Stimulated activated CD8-positive, alpha-beta memory T cell treated with anti-CD3 and anti-CD28 coated beads, Interleukin-4, amount 100 ng/mL, for 48 hours (primary cell): ENCODE measurements at regions not wholly inside any gene's neighbourhood (a gene's known extent, or its start where the extent isn't known, plus 50 kb on each side); places are given as distances from the start of the nearest gene placed in this dataset.

Source experiments
- DNase-seq: peaks from one replicate; pipeline ENCODE4 v3.0.0-alpha.2; 2020

DNA sequence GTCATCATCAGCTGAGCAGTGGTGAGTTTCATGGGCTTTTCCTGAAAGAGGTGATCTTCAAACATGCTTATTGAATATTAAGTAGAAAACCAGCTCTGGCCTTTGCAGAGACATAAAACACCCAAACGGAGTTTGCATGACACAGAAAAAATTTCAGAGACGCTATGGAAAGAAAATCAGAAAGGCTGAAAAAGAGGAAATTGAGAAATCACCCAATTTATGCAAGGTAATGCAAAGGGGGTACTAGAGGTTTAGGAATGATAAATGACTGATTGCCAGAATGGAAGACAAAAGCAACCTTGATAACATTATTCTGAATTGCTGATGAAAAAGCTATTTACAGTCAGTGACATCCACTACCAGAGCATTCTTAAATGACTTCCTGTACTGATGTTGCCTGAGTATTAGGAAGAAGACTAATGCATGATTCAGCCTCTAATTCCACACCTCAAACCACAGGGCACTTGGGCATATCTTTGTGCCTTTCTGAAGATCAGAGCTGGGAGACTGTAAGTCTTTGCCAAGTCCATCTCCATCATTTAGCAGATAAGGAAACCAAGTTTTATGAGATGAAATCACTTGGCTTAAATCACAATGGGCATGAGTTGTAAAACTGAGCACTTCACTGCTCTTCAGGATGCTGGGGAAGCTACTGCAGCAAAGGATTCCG lies 565.7 kb downstream of the PPARGC1A start:
- no peak for DNase-seq

DNA sequence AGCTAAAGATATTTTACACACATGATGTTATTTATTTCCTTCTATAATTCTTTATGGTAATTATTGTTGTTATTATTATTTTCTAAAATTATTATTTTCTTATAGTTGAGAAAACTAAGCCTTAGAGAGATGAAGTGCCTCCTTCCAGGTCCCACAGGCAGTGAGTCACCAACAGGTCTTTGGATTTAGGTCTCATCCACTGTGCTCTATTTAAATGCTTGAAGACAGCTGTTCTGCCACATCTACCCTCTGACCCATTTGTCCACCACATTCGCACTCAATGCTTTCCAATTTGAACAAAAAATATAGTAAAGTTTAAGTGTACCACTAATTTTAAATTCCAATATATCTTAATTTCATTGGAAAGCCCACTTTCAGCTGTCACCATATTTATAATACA lies 566.4 kb downstream of the PPARGC1A start:
- no peak for DNase-seq

DNA sequence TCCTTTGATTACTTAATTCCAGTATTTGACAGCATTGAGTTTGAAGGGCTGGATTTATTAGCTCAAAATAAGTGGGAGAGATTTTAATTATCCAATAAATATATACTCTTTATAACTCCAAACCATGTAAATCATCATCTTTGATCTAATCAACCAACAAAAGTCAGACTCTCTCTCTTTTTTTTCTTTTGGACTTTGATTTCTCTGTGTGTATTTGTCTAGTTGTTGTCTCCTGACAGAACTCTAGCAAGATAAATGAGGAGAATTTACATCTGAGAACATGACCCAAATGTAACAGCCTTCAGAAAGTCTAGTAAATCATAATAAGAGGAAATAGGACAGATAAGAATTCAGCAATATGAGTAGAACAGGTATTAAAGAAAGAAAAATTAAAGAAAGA lies 567.1 kb downstream of the PPARGC1A start:
- no peak for DNase-seq

DNA sequence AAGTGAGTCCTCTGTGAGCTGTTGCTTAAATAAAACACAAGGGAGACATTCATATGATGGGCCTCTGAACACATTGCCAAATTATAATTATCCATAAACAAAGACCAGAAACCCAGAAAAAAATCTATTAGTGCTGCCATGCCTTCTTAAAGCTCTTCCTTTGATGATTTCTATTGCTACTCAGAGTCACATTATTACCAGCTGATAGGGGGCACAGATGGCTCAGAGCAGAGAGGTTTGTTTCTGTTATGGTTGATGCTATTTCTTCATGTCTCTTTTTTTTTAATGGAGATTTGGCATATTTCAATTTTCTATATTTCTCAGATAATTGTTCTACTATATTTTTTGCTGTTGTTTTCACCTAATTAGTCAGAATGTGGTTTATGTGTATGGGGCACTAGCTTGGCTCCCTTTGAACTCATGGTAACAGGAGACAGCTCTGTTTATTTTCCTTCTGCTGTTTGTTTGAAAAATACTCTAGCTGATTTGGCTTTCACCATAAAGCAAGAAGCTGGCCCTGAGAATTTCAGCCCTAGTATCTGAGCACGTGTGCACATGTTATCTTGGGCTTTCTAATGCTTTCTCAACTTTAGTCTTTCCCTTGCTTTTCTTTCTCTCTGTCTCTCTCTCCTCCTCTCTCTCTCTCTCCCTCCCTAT lies 568.8 kb downstream of the PPARGC1A start:
- no peak for DNase-seq

DNA sequence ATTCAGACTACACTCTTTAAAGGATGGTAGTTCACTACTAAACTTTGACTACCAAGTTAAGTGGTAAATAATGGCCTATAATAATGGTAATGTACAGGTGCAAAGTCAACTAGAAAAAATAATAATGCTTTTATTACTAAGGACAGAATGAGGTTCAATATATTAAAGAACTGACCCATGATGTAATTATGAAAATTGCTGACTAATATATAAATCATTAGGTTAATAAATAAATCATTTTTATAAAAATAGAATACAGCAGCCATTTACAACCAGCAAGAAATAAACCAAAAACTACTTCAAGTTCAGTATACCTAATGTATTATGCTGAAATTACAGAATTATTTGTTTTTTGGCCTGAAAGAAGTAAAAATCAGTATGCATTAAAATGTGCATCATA lies 577.2 kb downstream of the PPARGC1A start:
- DNase-seq: no peak

DNA sequence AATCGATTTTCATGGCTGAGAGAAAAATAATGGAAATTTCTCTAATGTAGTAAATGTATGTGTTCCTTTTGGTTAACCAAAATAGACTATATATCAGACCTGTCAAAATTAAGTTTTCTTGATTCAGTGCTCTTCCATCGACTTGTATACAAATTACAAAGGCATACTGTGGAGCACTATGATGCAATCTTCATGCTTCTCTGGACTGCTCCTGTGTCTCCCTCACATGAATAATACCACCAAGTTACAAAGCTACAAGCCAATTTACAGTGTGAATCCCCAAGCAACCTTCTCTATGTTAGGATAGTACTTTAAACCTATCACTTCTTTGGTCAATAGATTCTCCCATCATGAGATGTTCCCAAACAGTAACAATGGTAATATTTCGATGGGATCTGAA lies 577.9 kb downstream of the PPARGC1A start:
- DNase-seq: no peak

DNA sequence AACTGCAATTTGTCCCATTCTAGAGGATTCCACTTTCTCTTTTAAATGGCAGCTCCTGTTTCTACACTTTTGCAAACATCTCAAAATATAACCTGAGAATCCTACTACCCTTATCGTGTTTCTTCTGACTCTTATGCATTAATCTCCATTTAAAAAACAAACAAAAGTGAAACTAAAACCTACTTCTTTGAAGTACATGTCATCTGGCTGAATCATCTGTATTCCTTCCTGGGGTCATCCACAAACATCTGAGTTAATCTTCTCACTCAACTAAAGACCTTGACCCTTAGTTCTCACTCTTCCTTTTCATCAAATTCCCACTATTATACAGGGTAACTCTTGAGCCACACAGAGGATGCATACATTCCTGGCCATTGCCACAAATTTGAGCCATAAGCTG lies 584.8 kb downstream of the PPARGC1A start:
- no peak for DNase-seq

GRCh38 chr4:23298371-23298770 lies 591.5 kb downstream of the PPARGC1A start:
- DNase-seq: no peak

DNA sequence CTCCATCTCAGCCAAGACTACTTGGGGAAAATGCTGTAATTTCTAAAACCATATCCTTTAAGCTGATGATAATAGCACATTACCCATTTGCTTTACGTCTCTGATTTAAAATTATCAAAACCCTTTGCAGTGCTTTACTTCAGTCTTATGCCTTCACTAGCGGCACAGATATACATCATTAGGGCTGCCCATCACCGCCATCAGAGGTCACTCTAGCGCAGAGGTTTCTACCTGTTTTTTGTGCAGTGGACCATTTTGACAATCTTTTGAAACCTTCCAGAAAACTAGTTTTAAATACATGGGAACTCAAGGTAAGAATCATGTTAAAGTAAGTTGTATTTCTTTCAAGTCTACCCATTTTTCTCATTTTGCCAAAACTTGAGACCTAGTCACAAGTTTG lies 592.5 kb downstream of the PPARGC1A start:
- DNase-seq: no peak

DNA sequence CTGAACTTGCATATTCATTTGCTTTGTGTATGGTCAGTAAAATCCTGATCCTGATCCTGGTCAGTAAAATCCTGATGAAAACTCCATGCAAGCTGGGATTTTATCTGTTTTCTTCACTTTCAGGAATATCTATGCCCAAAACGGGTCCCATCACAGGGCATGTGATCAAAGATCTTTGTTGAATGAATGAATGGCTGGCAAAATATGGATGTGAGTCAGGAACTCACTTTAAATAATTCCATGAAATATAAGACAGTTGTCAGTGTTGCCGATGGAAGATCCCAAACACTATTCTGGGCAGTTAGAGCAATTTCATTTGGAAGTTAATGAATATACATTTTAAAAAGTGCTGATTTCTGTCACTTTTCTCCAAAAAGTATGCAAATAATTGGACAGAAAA lies 598.4 kb downstream of the GBA3 start:
- no peak for DNase-seq

DNA sequence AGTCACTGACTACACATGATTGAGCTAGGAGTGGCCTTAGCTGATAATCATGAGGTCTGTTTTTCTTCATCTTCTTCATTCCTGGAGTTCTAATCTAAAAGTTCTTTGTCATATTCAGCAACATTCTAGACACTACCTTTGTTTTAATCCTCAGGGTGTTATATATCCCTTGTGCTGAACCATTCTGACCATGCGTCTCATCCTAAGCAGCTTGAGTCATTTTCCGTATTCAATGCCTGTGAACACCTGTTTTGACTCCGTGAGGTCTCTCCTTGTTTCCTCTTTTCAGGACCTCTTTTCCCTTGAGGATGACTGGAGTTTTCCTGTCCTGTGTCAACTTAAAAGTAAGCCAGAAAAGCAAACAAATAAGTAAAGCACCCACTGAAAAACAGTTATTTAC lies 597.9 kb downstream of the GBA3 start:
- no peak for DNase-seq

- no peak for DNase-seq
Measured at GRCh38 chr4:23279377-23279986, 586.7 kb downstream of the GBA3 start.

- DNase-seq: no peak
Measured at GRCh38 chr4:23278845-23279244, 586.1 kb downstream of the GBA3 start.

- DNase-seq: no peak
Measured at GRCh38 chr4:23276076-23276475, 583.3 kb downstream of the GBA3 start.

GRCh38 chr4:23269566-23269965 lies 576.8 kb downstream of the GBA3 start:
- no peak for DNase-seq

DNA sequence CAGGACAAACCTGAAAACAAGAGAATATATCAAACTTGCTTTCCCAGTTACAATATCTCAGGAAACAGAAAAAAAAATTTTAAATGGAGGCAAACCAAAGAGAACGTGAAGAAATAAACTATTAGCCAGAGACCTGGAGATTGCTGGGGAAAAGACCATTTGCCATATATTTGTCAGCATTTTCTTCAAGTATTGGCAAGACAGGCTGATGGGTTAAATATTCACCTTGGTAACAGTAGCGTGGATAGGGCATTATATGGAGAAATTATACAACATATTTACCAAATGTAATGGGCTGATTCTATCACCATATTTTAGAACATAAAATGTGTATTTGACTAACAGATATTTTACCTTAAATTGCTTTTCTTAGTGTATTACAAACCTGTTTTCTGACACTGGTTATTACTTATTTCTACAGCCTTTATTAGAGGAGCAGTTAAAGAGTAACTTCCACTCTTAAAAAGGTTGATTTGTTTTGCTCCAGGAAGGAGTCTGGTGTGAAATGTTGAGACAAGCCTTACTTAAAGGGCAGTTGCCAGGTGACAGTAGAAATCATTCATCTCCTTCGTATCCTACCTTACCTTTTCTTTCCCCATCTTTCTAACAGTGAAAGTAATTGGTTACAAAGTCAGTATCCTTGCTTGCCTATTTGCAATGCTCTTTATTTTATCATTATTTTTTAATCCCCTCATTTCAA lies 575.5 kb downstream of the GBA3 start:
- DNase-seq: no peak

GRCh38 chr4:23266401-23266800 lies 573.7 kb downstream of the GBA3 start:
- no peak for DNase-seq

GRCh38 chr4:23260511-23260910 lies 567.8 kb downstream of the GBA3 start:
- DNase-seq: no peak

DNA sequence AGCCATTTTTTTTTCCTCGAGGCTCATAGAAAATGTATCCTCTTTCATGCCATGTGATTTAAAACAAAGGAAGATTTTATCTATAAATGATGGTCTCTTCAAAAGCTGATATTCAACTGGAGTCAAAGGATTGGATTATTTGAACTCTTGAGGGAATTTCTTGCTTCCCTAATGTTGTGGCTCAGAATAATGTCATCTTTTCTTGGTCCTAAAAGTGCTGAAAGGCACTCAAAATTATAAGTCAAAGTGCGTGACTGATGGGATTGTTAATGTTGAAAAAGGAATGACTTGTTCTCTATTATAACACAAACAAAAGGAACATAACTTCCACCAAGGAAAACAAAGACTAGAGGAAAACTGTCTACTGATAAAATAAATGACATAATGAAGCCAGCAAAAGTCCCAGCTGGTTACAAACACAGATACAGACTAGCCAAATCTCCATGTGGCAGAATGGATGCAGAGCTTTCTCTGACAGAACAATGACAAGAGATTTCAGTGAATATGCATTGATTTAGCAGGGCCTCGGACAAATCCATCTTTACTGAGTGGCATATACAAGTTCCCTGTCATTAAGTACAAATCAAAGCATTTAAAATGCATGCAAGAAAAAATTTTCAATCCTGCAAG lies 552.6 kb downstream of the GBA3 start:
- DNase-seq: no peak

GRCh38 chr4:23242962-23243361 lies 550.2 kb downstream of the GBA3 start:
- DNase-seq: no peak

- DNase-seq: no peak
Measured at GRCh38 chr4:23241408-23241807, 548.7 kb downstream of the GBA3 start.

- DNase-seq: no peak
Measured at GRCh38 chr4:23238848-23239247, 546.1 kb downstream of the GBA3 start.

GRCh38 chr4:23237771-23238170 lies 545.0 kb downstream of the GBA3 start:
- no peak for DNase-seq
